SH-SY5Y (cell line): ENCODE measurements at regions not wholly inside any gene's neighbourhood (a gene's known extent, or its start where the extent isn't known, plus 50 kb on each side); places are given as distances from the start of the nearest gene placed in this dataset.

Experiments used
- GATA2 ChIP-seq: IDR thresholded peaks from 2 replicates; pipeline ENCODE4 v1.6.1; 2011; ENCODE audit warnings: mild to moderate bottlenecking, low read depth, low read length
- GATA3 ChIP-seq: IDR thresholded peaks from 2 replicates; pipeline ENCODE4 v1.6.1; 2011; ENCODE audit warnings: low read depth, mild to moderate bottlenecking, low read length, moderate library complexity

GRCh38 chr3:147744967-147745366, 335.8 kb downstream of the ZIC1 start:
- TF ChIP-seq GATA3 (no peak), GATA2 (no peak)

- TF ChIP-seq GATA3 (no peak), GATA2 (no peak)
These were observed 346.1 kb downstream of the ZIC1 start for GRCh38 chr3:147755310-147755709.

GRCh38 chr3:147756476-147756875, 347.3 kb downstream of the ZIC1 start:
- TF ChIP-seq GATA2 (no peak), GATA3 (no peak)

- no peak for TF ChIP-seq GATA2
- no peak for TF ChIP-seq GATA3
These were observed 348.7 kb downstream of the ZIC1 start for GRCh38 chr3:147757866-147758265.

- no peak for TF ChIP-seq GATA2
- no peak for TF ChIP-seq GATA3
These were observed 349.6 kb downstream of the ZIC1 start for GRCh38 chr3:147758771-147759170.

- no peak for TF ChIP-seq GATA3
- no peak for TF ChIP-seq GATA2
These were observed 350.9 kb downstream of the ZIC1 start for GRCh38 chr3:147760085-147760484.

GRCh38 chr3:147760941-147761340, 351.8 kb downstream of the ZIC1 start:
- TF ChIP-seq GATA2 (no peak), GATA3 (no peak)

GRCh38 chr3:147773116-147773630, 364.0 kb downstream of the ZIC1 start:
- no peak for TF ChIP-seq GATA3
- no peak for TF ChIP-seq GATA2

- TF ChIP-seq GATA3: no peak
These were observed 366.2 kb downstream of the ZIC1 start for GRCh38 chr3:147775411-147775810.

- TF ChIP-seq GATA2 (no peak), GATA3 (no peak)
These were observed 366.8 kb downstream of the ZIC1 start for GRCh38 chr3:147775816-147776530.

- TF ChIP-seq GATA3: no peak
- no peak for TF ChIP-seq GATA2
These were observed 384.7 kb downstream of the ZIC1 start for GRCh38 chr3:147793841-147794240.

GRCh38 chr3:147794596-147794995, 385.4 kb downstream of the ZIC1 start:
- TF ChIP-seq GATA3 (no peak), GATA2 (no peak)

- TF ChIP-seq GATA2 (no peak), GATA3 (no peak)
These were observed 386.3 kb downstream of the ZIC1 start for GRCh38 chr3:147795418-147795817.

GRCh38 chr3:147797095-147797494, 387.9 kb downstream of the ZIC1 start:
- TF ChIP-seq GATA2 (no peak), GATA3 (no peak)

GRCh38 chr3:147799601-147800000, 390.4 kb downstream of the ZIC1 start:
- no peak for TF ChIP-seq GATA3

GRCh38 chr3:147807776-147808175, 398.6 kb downstream of the ZIC1 start:
- TF ChIP-seq GATA2 (no peak), GATA3 (no peak)

- TF ChIP-seq GATA3 (no peak), GATA2 (no peak)
These were observed 400.0 kb downstream of the ZIC1 start for GRCh38 chr3:147809206-147809605.
